Chondrocyte (in vitro differentiated cells): ENCODE measurements at regions not wholly inside any gene's neighbourhood (a gene's known extent, or its start where the extent isn't known, plus 50 kb on each side); places are given as distances from the start of the nearest gene placed in this dataset.

Experiments used
- DNase-seq: peaks from one replicate; pipeline ENCODE4 v3.0.0; 2021; ENCODE audit warnings: mixed read lengths, low spot score
- H3K27ac Mint-ChIP-seq: one replicate; pipeline ENCODE4 v1.8.0; 2021; ENCODE audit warnings: mild to moderate bottlenecking, moderate library complexity, mixed read lengths; ENCODE audit not compliant: unreplicated experiment
- H3K27me3 Mint-ChIP-seq: 2 replicates; pipeline ENCODE4 v1.8.0; 2021; ENCODE audit warnings: low read depth, mixed read lengths
- H3K36me3 Mint-ChIP-seq: 2 replicates; pipeline ENCODE4 v1.8.0; 2021; ENCODE audit warnings: low read depth, mixed read lengths
- H3K4me1 Mint-ChIP-seq: 2 replicates; pipeline ENCODE4 v1.8.0; 2021; ENCODE audit warnings: low read depth, mild to moderate bottlenecking, mixed read lengths
- H3K4me3 Mint-ChIP-seq: one replicate; pipeline ENCODE4 v1.8.0; 2021; ENCODE audit warnings: mild to moderate bottlenecking, moderate library complexity, mixed read lengths; ENCODE audit not compliant: unreplicated experiment
- H3K9me3 Mint-ChIP-seq: 2 replicates; pipeline ENCODE4 v1.8.0; 2021; ENCODE audit warnings: low read depth, mixed read lengths
- CTCF ChIP-seq: fragments of 200-600 bp; sonication (generic); IDR thresholded peaks from 2 replicates; pipeline ENCODE4 v1.5.0; 2021; ENCODE audit warnings: antibody characterized with exemption, mild to moderate bottlenecking, moderate library complexity

- H3K4me3 Mint-ChIP-seq = no peak overlapping the region
- H3K9me3 Mint-ChIP-seq = no peaks in the 10 kb centered on the region
- H3K27me3 Mint-ChIP-seq = peaks cover 10% of the 10 kb centered on the region
- H3K36me3 Mint-ChIP-seq = no peaks in the 10 kb centered on the region
- H3K4me1 Mint-ChIP-seq = peaks cover 12% of the 10 kb centered on the region
- TF ChIP-seq CTCF = no peak
- DNase-seq = no peak
- H3K27ac Mint-ChIP-seq = no peak overlapping the region
Observed at GRCh38 chr1:78373676-78374075, 117.1 kb upstream of the PTGFR start.

DNA sequence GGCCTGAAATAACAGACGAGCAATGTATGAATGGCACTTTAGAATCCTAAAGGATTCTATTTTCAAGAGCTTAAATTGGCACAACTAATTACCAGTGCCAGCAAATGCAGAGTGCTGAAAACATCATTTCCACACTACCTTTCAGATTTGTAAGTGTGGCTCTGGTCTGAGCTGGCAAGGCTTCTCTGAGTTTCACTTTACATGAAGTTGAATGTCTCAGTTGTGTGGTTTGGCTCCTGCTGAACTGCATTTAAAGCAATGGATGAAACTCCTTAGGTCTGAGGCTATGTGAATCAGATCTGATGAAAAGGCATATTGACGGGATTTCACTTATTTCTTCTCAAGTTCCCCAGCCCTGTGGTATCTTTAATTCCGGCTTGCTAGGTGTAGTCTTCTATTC is 114.8 kb upstream of the PTGFR start:
- Mint-ChIP-seq H3K27me3 (peaks cover 19% of the 10 kb centered on the region), H3K27ac (no peak overlapping the region), H3K4me3 (no peak overlapping the region), H3K9me3 (no peaks in the 10 kb centered on the region), H3K36me3 (no peaks in the 10 kb centered on the region), H3K4me1 (peaks cover 3% of the 10 kb centered on the region)
- DNase-seq = no peak
- no peak for TF ChIP-seq CTCF

DNA sequence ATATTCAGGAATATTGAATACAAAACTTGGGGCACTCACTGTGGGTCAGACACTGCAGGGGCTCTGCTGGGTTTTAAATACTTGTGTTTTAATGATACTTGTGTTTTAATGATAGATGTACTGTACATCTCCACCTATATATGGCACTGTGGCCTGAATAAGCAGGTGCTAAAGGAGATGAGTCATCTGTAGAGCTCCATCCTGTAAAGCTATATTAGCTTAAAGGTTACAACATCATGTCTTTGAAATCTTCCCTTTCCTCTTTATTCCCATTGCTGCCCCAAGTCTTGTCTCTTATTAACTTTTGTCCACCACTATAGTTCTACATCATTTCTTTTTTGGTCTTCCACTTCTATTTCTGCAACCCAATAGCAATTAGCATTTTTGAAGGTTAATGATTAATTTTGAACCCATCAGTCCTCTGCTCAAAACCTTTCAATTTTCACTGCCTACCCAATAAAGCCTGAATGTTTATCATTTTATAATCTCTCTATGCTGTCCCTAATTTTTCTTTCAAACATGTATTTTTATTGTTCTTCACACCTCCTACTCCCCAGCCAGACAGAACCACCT is 113.3 kb upstream of the PTGFR start:
- no peaks in the 10 kb centered on the region for H3K4me1 Mint-ChIP-seq
- H3K4me3 Mint-ChIP-seq = no peak overlapping the region
- no peak for DNase-seq
- no peak overlapping the region for H3K27ac Mint-ChIP-seq
- H3K9me3 Mint-ChIP-seq = no peaks in the 10 kb centered on the region
- peaks cover 23% of the 10 kb centered on the region for H3K27me3 Mint-ChIP-seq
- no peak for TF ChIP-seq CTCF
- H3K36me3 Mint-ChIP-seq = no peaks in the 10 kb centered on the region

- peaks cover 27% of the 10 kb centered on the region for H3K27me3 Mint-ChIP-seq
- no peak overlapping the region for H3K27ac Mint-ChIP-seq
- no peak for TF ChIP-seq CTCF
- H3K9me3 Mint-ChIP-seq = no peaks in the 10 kb centered on the region
- H3K36me3 Mint-ChIP-seq = no peaks in the 10 kb centered on the region
- no peak for DNase-seq
- H3K4me3 Mint-ChIP-seq = no peak overlapping the region
- H3K4me1 Mint-ChIP-seq = peaks cover 5% of the 10 kb centered on the region
Observed at GRCh38 chr1:78383923-78384322, 106.9 kb upstream of the PTGFR start.

DNA sequence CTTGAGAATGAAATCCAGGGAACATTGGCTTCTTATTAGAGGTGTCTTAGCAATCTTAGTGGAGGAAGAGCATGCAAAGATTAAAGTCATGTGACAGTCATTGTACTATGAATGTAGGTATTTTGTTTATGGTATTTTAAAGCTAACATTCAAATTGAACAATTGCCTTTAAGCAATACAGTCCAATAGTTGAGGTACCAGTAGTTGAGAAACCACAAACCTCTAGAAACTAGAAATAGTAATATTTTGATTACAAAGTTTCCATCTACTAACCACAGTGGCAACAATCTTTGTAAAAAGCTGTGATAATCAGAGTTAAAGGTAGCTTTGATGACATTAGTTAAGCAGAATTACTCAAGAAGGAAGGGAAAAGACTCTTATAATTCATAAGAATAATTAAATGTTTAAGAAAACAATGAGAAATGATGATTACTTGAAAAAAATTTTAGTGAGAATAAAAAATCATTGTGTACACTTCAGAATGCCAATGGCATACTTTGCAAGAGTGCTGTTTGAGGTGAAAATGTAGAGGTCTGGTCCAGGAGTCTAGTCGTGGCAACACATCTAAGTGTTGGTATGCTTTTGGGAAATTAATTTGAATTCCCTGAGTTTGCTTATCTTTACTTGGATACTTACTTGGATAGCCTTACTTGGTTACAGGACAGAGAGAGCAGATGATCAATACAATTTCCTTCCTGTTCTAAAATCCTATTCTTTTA is 104.9 kb upstream of the PTGFR start:
- H3K4me3 Mint-ChIP-seq = no peak overlapping the region
- no peaks in the 10 kb centered on the region for H3K36me3 Mint-ChIP-seq
- no peak overlapping the region for H3K27ac Mint-ChIP-seq
- DNase-seq = no peak
- H3K4me1 Mint-ChIP-seq = peaks cover 5% of the 10 kb centered on the region
- no peak for TF ChIP-seq CTCF
- peaks cover 23% of the 10 kb centered on the region for H3K27me3 Mint-ChIP-seq
- H3K9me3 Mint-ChIP-seq = no peaks in the 10 kb centered on the region
